CD8-positive, alpha-beta memory T cell (primary cell): ENCODE measurements at regions not wholly inside any gene's neighbourhood (a gene's known extent, or its start where the extent isn't known, plus 50 kb on each side); places are given as distances from the start of the nearest gene placed in this dataset.

Experiments
- CTCF ChIA-PET: fragments of 350-600 bp; sonication (Branson Sonifier 250); formaldehyde crosslinking; loops from one replicate; lab custom pipeline; 2021; ENCODE audit warnings: antibody characterized with exemption; lab: Charles Lee
- POLR2A ChIA-PET: fragments of 350-600 bp; sonication (Branson Sonifier 250); formaldehyde crosslinking; loops from one replicate; lab custom pipeline; 2021; ENCODE audit warnings: antibody characterized with exemption; lab: Charles Lee
- DNase-seq, 5 donors: peaks; one replicate each; pipeline versions ENCODE4 v3.0.0 to v3.0.0-alpha.2; 2020 to 2022; ENCODE audit warnings: mixed read lengths in 1 of 5
- H3K27ac ChIP-seq: one replicate; pipeline ENCODE4 v1.7.0; 2013; ENCODE audit warnings: low read depth, mild to moderate bottlenecking, low read length, moderate library complexity
- H3K27me3 ChIP-seq: 2 replicates; pipeline ENCODE4 v1.7.0; 2013; ENCODE audit warnings: low read length, mild to moderate bottlenecking; ENCODE audit not compliant: insufficient read depth, poor library complexity, severe bottlenecking
- H3K36me3 ChIP-seq: 2 replicates; pipeline ENCODE4 v1.7.0; 2013; ENCODE audit warnings: mild to moderate bottlenecking, low read length, moderate library complexity; ENCODE audit not compliant: insufficient read depth
- H3K4me1 ChIP-seq: 2 replicates; pipeline ENCODE4 v1.7.0; 2013; ENCODE audit warnings: mild to moderate bottlenecking, low read length, moderate library complexity; ENCODE audit not compliant: insufficient read depth
- H3K4me3 ChIP-seq: 2 replicates; pipeline ENCODE4 v1.7.0; 2013; ENCODE audit warnings: mild to moderate bottlenecking, low read length
- H3K9me3 ChIP-seq: 2 replicates; pipeline ENCODE4 v1.7.0; 2013; ENCODE audit warnings: mild to moderate bottlenecking, low read length
- H3K27ac Mint-ChIP-seq, 8 donors: one replicate each; pipeline ENCODE4 v1.8.0; 2020 to 2021; ENCODE audit warnings: mixed read lengths in 8 of 8, mild to moderate bottlenecking in 6 of 8, inconsistent platforms in 3 of 8, moderate library complexity in 3 of 8
- H3K27me3 Mint-ChIP-seq, 2 donors: one replicate each; pipeline ENCODE4 v1.8.0; 2020 to 2021; ENCODE audit warnings: mixed read lengths in 2 of 2, mild to moderate bottlenecking in 1 of 2, moderate library complexity in 1 of 2
- H3K36me3 Mint-ChIP-seq, 3 donors: one replicate each; pipeline ENCODE4 v1.8.0; 2020 to 2021; ENCODE audit warnings: mixed read lengths in 3 of 3, inconsistent platforms in 1 of 3, mild to moderate bottlenecking in 1 of 3
- H3K4me1 Mint-ChIP-seq, 3 donors: one replicate each; pipeline ENCODE4 v1.8.0; 2020 to 2021; ENCODE audit warnings: mixed read lengths in 3 of 3, inconsistent platforms in 1 of 3, mild to moderate bottlenecking in 1 of 3
- H3K4me3 Mint-ChIP-seq, 7 donors: one replicate each; pipeline ENCODE4 v1.8.0; 2020 to 2021; ENCODE audit warnings: mixed read lengths in 7 of 7, mild to moderate bottlenecking in 6 of 7, moderate library complexity in 4 of 7, inconsistent platforms in 2 of 7
- H3K9me3 Mint-ChIP-seq, 5 donors: one replicate each; pipeline ENCODE4 v1.8.0; 2020 to 2022; ENCODE audit warnings: mixed read lengths in 5 of 5, mild to moderate bottlenecking in 3 of 5, moderate library complexity in 2 of 5, inconsistent platforms in 1 of 5

- POLR2A ChIA-PET, result no interaction called here
- no peak overlapping the region for H3K4me3 ChIP-seq
- H3K27ac ChIP-seq, result no peak overlapping the region
- CTCF ChIA-PET, result no interaction called here
- H3K27me3 ChIP-seq, result no peaks in the 10 kb centered on the region
- Mint-ChIP-seq H3K9me3 (peaks cover 6 to 29% (median 11%) of the 10 kb centered on the region in 5 donors), H3K4me3 (no peak overlapping the region), H3K27me3 (peaks cover 0 to 1% of the 10 kb centered on the region in 2 donors), H3K36me3 (no peaks in the 10 kb centered on the region), H3K4me1 (no peaks in the 10 kb centered on the region), H3K27ac (no peak overlapping the region)
- H3K4me1 ChIP-seq, result no peaks in the 10 kb centered on the region
- no peaks in the 10 kb centered on the region for H3K36me3 ChIP-seq
- H3K9me3 ChIP-seq, result no peaks in the 10 kb centered on the region
- DNase-seq, result no peak
Observed at GRCh38 chr3:22542311-22542710, 660.8 kb upstream of the UBE2E2 start.

GRCh38 chr3:22555753-22556435 lies 647.2 kb upstream of the UBE2E2 start:
- Mint-ChIP-seq H3K9me3 (peaks cover 2 to 23% (median 3%) of the 10 kb centered on the region in 5 donors), H3K27ac (no peak overlapping the region), H3K4me3 (no peak overlapping the region), H3K27me3 (no peaks in the 10 kb centered on the region), H3K4me1 (no peaks in the 10 kb centered on the region), H3K36me3 (no peaks in the 10 kb centered on the region)
- no peak overlapping the region for H3K27ac ChIP-seq
- CTCF ChIA-PET, result no interaction called here
- no peaks in the 10 kb centered on the region for H3K36me3 ChIP-seq
- H3K4me1 ChIP-seq, result no peaks in the 10 kb centered on the region
- no peak for DNase-seq
- no peaks in the 10 kb centered on the region for H3K27me3 ChIP-seq
- no peaks in the 10 kb centered on the region for H3K9me3 ChIP-seq
- POLR2A ChIA-PET, result no interaction called here
- no peak overlapping the region for H3K4me3 ChIP-seq

- Histone ChIP-seq H3K36me3 (no peaks in the 10 kb centered on the region), H3K27me3 (no peaks in the 10 kb centered on the region), H3K4me1 (no peaks in the 10 kb centered on the region), H3K4me3 (no peak overlapping the region), H3K27ac (no peak overlapping the region), H3K9me3 (no peaks in the 10 kb centered on the region)
- no peaks in the 10 kb centered on the region for H3K36me3 Mint-ChIP-seq
- H3K4me3 Mint-ChIP-seq, result no peak overlapping the region
- peaks cover 0 to 12% (median 4%) of the 10 kb centered on the region in 5 donors for H3K9me3 Mint-ChIP-seq
- H3K27me3 Mint-ChIP-seq, result no peaks in the 10 kb centered on the region
- H3K4me1 Mint-ChIP-seq, result no peaks in the 10 kb centered on the region
- DNase-seq, result no peak
- H3K27ac Mint-ChIP-seq, result no peak overlapping the region
- POLR2A ChIA-PET, result no interaction called here
- CTCF ChIA-PET, result no interaction called here
Observed at GRCh38 chr3:22565393-22565792, 637.7 kb upstream of the UBE2E2 start.

GRCh38 chr3:22568285-22568684 lies 634.8 kb upstream of the UBE2E2 start:
- no peak overlapping the region for H3K4me3 Mint-ChIP-seq
- peaks cover 0 to 11% (median 7%) of the 10 kb centered on the region in 5 donors for H3K9me3 Mint-ChIP-seq
- H3K4me1 Mint-ChIP-seq, result no peaks in the 10 kb centered on the region
- no peak overlapping the region for H3K27ac ChIP-seq
- no peaks in the 10 kb centered on the region for H3K27me3 ChIP-seq
- H3K9me3 ChIP-seq, result no peaks in the 10 kb centered on the region
- H3K27me3 Mint-ChIP-seq, result no peaks in the 10 kb centered on the region
- H3K4me3 ChIP-seq, result no peak overlapping the region
- H3K4me1 ChIP-seq, result no peaks in the 10 kb centered on the region
- ChIA-PET POLR2A (no interaction called here), CTCF (no interaction called here)
- no peak for DNase-seq
- H3K27ac Mint-ChIP-seq, result no peak overlapping the region
- no peaks in the 10 kb centered on the region for H3K36me3 Mint-ChIP-seq
- H3K36me3 ChIP-seq, result no peaks in the 10 kb centered on the region

- Mint-ChIP-seq H3K4me3 (no peak overlapping the region), H3K27ac (no peak overlapping the region), H3K9me3 (peaks cover 0 to 9% (median 7%) of the 10 kb centered on the region in 5 donors), H3K36me3 (no peaks in the 10 kb centered on the region), H3K27me3 (no peaks in the 10 kb centered on the region), H3K4me1 (no peaks in the 10 kb centered on the region)
- Histone ChIP-seq H3K4me3 (no peak overlapping the region), H3K27ac (no peak overlapping the region), H3K9me3 (no peaks in the 10 kb centered on the region), H3K36me3 (no peaks in the 10 kb centered on the region), H3K4me1 (no peaks in the 10 kb centered on the region), H3K27me3 (no peaks in the 10 kb centered on the region)
- CTCF ChIA-PET, result no interaction called here
- DNase-seq, result no peak
- POLR2A ChIA-PET, result no interaction called here
Observed at GRCh38 chr3:22569570-22569969, 633.6 kb upstream of the UBE2E2 start.

GRCh38 chr3:22581007-22581406 lies 622.1 kb upstream of the UBE2E2 start:
- no peaks in the 10 kb centered on the region for H3K36me3 ChIP-seq
- H3K4me3 ChIP-seq, result no peak overlapping the region
- Mint-ChIP-seq H3K27ac (no peak overlapping the region), H3K9me3 (peaks cover 2 to 19% (median 5%) of the 10 kb centered on the region in 5 donors), H3K36me3 (no peaks in the 10 kb centered on the region), H3K4me3 (no peak overlapping the region), H3K27me3 (no peaks in the 10 kb centered on the region), H3K4me1 (no peaks in the 10 kb centered on the region)
- ChIA-PET CTCF (no interaction called here), POLR2A (no interaction called here)
- H3K4me1 ChIP-seq, result no peaks in the 10 kb centered on the region
- H3K9me3 ChIP-seq, result no peaks in the 10 kb centered on the region
- H3K27me3 ChIP-seq, result no peaks in the 10 kb centered on the region
- no peak overlapping the region for H3K27ac ChIP-seq
- DNase-seq, result no peak

- Histone ChIP-seq H3K4me1 (no peaks in the 10 kb centered on the region), H3K27ac (no peak overlapping the region), H3K36me3 (no peaks in the 10 kb centered on the region), H3K9me3 (no peaks in the 10 kb centered on the region), H3K27me3 (no peaks in the 10 kb centered on the region), H3K4me3 (no peak overlapping the region)
- no peaks in the 10 kb centered on the region for H3K4me1 Mint-ChIP-seq
- H3K27ac Mint-ChIP-seq, result no peak overlapping the region
- H3K9me3 Mint-ChIP-seq, result peaks cover 2 to 13% (median 5%) of the 10 kb centered on the region in 5 donors
- CTCF ChIA-PET, result no interaction called here
- no peaks in the 10 kb centered on the region for H3K27me3 Mint-ChIP-seq
- POLR2A ChIA-PET, result no interaction called here
- no peak overlapping the region for H3K4me3 Mint-ChIP-seq
- no peaks in the 10 kb centered on the region for H3K36me3 Mint-ChIP-seq
- no peak for DNase-seq
Observed at GRCh38 chr3:22582266-22582665, 620.9 kb upstream of the UBE2E2 start.

GRCh38 chr3:22585504-22585903 lies 617.6 kb upstream of the UBE2E2 start:
- H3K36me3 ChIP-seq, result no peaks in the 10 kb centered on the region
- Mint-ChIP-seq H3K4me1 (no peaks in the 10 kb centered on the region), H3K9me3 (peaks cover 2 to 13% (median 3%) of the 10 kb centered on the region in 5 donors), H3K27me3 (no peaks in the 10 kb centered on the region), H3K36me3 (no peaks in the 10 kb centered on the region), H3K27ac (no peak overlapping the region), H3K4me3 (no peak overlapping the region)
- H3K27ac ChIP-seq, result no peak overlapping the region
- H3K9me3 ChIP-seq, result no peaks in the 10 kb centered on the region
- H3K27me3 ChIP-seq, result no peaks in the 10 kb centered on the region
- CTCF ChIA-PET, result no interaction called here
- DNase-seq, result no peak
- POLR2A ChIA-PET, result no interaction called here
- no peak overlapping the region for H3K4me3 ChIP-seq
- no peaks in the 10 kb centered on the region for H3K4me1 ChIP-seq
